Endometrium (tissue), 2 donors: ENCODE measurements at regions not wholly inside any gene's neighbourhood (a gene's known extent, or its start where the extent isn't known, plus 50 kb on each side); places are given as distances from the start of the nearest gene placed in this dataset.
"Not testable (repeated sequence)": the region's sequence is repeated elsewhere in the genome, so short reads cannot be mapped to it uniquely, and the experiment has no call there.

Experiments
- FAIRE-seq: peaks from 2 replicates; lab custom pipeline; 2012; peaks lifted over from hg19 to GRCh38; lab: Jason Lieb, UNC
- donor health status: control.
- donor health status: control.

DNA sequence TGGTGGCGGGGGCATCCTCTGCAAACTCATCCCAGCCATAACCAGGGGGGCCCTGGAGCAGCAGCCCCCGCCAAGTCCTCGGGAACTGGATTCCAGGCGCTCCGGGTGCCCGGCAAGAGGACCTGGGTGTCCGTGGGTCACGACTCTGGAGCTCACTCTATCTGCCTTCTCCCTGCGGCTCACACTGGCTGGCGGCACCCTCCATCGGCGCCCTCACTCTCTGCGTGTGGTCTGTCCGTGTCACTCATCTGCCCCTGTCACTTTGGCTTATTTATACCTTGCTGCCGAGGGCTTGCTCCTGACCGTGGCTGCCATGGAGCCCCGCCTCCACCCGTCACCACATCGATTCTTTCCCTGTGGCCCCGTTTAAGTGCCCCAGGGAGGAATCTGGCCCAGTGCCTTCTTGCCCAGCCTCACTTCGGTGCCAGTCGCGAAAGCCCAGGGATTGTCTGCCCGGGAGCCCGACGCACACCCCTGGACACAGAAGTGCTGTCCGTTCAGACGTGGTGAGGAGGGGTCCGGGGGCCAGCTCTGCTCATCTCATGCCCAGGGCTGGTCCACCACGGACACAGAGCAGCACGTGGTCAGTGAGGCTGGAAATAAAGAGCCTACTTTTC lies 115.7 kb upstream of the ZNF469 start:
- not testable (repeated sequence) for FAIRE-seq

DNA sequence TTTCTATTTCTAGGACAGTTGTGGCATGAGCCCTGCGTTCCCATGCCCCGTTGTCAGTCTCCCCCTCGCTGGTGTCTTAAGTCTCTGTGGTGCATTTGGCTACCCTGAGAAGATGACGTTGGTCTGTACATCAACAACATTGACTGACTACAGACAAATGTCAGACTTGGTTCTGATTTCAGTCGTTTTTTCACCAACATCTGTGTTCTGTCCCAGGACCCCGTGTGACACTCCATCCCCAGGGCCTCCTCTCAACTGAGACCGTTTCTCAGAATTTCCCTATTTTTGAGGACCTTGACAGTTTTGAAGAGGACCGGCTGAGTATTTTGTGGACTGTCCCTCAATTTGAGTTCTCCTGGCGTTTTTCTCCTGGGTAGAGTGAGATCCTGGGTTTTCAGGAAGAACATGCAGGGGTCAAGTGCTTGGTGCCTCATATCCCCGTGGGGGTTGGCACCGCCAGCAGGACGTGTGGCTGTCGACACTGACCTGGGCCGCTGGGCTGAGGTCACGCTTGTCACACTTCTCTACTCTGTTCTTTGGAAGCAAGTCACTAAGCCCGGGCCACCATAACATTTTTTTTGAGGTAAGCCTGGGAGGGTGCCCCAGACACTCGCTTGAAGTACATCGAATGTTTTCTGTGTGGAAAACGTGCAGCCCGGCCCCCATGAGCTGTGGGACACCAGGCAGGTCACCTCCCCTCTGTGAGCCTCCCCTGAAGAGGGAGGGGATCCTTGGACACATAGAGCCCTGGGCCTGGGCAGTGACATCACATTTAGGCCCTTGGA lies 114.4 kb upstream of the ZNF469 start:
- not testable (repeated sequence) for FAIRE-seq

GRCh38 chr16:88270171-88270790 lies 112.5 kb upstream of the ZNF469 start:
- FAIRE-seq: not testable (repeated sequence)

DNA sequence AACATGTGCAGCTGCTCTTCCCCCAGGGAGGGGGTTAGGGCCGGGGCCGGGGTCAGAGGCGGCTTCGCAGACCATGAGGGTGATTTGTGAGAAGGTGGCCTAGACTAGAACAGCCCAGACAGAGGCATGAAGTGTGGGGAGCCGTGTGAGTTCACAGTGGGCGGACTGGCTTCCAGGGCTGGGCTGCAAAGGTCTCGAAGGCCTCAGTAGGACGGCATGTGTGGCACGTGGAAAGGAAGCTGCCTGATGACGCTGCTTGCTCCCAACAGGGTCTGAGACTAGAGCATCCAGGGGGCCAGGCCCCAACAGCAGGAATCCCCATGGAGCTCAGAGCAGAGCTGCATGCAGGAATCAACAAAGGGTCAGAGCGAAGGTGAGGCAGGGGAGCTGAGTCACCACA lies 111.5 kb upstream of the ZNF469 start:
- FAIRE-seq: not testable (repeated sequence)

DNA sequence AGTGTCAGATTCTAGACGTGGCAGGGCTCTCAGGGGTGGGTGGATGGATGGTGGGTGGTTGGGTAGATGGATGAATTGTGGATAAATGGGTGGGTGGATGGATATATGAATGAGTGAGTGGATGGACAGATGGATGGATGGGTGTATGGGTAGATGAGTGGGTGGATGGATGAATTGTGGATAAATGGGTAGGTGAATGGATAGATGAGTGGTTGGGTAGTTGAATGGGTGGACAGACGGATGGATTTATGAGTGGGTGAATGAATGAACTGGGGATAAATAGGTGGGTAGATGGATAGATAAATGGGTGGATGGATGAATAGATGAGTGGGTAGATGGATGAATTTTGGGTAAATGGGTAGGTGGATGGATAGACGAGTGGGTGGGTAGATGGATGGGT lies 111.0 kb upstream of the ZNF469 start:
- FAIRE-seq: not testable (repeated sequence)

DNA sequence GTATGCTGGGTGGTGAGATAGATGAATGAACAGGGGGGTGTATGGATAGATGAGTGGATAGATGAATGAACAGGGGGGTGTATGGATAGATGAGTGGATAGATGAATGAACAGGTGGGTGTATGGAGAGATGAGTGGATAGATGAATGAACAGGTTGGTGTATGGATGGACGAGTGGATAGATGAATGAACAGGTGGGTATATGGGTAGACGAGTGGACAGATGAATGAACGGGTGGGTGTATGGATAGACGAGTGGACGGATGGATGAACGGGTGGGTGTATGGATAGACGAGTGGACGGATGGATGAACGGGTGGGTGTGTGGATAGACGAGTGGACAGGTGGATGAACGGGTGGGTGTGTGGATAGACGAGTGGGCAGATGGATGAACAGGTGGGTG lies 110.3 kb upstream of the ZNF469 start:
- FAIRE-seq: not testable (repeated sequence)

DNA sequence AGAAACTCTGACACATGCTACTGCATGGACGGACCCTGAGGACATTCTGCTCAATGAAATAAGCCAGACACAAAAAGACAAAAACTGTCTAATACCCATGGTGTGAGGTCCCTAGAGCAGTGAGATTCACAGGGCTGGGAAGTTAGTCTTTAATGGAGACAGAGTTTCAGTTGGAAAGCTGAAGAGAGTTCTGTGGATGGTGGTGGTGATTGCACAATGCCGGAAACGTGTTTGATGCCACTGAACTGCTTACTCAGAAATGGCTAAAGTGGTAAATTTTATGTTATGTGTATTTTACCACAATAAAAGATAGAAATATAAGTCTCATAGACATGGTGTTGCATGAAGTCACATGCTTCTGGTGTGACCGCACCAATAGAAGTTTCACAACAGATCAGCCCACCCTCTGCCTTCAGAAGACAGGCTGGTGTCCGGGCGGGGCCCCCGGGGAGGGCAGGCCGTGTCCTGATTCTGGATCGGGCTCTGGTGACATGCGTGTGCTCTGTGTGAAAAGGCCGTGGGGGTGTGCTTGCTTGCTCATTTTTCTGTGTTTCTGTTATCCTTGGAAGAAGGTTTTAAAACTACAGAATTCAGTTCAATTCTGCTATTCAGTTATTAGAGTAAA lies 108.5 kb upstream of the ZNF469 start:
- FAIRE-seq: not testable (repeated sequence)

DNA sequence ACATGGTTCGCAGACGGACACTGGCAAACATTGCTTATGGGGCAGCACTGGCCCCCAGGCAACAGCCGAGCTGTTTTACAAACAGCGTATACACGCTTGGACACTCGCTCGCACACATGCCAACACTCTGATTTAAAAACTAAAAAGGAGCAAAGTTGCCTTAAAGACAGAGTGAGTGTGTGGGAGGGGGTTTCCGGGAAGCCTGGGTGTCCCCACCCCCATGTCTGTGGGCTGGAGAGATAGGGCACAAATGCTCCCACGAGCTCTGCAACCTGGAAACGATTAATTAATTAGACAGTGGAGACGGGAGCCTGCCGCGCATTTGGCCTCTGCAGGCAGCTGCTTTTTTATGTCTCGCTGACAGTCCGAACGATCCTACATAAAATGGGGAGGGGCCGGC lies 107.9 kb upstream of the ZNF469 start:
- FAIRE-seq: no peak

GRCh38 chr16:88275336-88276122 lies 107.2 kb upstream of the ZNF469 start:
- not testable (repeated sequence) for FAIRE-seq

DNA sequence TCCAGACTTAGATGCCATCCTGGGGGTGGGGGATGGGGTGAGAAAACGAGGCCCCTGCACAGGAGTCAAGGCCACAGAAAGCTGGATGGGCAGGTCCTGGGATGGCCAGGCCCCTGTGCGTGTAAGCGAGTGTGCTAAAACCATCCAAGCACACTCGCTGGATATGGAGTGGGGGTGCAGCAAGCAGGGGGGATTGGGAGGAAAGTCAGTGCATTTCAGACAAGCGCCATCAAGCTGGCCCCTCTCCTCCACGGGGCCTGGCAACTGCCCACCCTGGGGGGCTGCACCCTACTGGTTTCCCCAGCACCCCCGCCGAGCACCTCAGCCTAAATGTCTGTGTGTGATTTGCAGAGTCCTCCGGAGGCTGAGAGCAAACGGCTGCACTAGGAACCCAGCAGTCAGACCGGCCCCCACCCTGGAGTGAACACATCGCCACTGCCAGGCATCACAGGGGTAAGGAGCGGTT lies 106.6 kb upstream of the ZNF469 start:
- FAIRE-seq: not testable (repeated sequence)

DNA sequence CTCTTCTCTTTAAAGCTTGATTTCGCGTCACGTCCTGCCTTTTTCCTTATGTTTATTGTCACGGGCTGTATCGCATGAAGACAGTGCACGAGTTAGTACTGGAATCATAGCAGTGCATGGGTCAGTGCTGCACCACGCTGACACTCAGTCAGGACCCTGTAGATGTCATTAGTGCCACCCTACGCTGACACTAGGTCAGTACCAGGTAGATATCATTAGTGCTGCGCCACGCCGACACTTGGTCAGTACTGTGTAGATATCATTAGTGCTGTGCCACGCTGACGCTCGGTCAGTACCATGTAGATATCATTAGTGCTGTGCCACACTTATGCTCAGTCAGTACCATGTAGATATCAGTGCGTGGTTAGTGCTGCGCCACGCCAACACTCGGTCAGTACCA lies 106.2 kb upstream of the ZNF469 start:
- no peak for FAIRE-seq

DNA sequence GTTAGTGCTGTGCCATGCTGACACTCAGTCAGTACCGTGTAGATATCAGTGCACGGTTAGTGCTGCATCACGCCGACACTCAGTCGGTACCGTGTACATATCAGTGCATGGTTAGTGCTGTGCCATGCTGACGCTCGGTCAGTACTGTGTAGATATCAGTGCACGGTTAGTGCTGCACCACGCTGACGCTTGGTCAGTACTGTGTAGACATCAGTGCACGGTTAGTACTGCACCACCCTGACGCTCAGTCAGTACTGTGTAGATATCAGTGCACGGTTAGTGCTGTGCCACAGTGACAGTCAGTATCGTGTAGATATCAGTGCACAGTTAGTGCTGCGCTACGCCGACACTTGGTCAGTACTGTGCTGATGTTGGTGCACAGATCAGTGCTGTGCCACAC lies 102.8 kb upstream of the ZNF469 start:
- FAIRE-seq: no peak

- FAIRE-seq: no peak
These were observed 100.7 kb upstream of the ZNF469 start for GRCh38 chr16:88281858-88282563.

DNA sequence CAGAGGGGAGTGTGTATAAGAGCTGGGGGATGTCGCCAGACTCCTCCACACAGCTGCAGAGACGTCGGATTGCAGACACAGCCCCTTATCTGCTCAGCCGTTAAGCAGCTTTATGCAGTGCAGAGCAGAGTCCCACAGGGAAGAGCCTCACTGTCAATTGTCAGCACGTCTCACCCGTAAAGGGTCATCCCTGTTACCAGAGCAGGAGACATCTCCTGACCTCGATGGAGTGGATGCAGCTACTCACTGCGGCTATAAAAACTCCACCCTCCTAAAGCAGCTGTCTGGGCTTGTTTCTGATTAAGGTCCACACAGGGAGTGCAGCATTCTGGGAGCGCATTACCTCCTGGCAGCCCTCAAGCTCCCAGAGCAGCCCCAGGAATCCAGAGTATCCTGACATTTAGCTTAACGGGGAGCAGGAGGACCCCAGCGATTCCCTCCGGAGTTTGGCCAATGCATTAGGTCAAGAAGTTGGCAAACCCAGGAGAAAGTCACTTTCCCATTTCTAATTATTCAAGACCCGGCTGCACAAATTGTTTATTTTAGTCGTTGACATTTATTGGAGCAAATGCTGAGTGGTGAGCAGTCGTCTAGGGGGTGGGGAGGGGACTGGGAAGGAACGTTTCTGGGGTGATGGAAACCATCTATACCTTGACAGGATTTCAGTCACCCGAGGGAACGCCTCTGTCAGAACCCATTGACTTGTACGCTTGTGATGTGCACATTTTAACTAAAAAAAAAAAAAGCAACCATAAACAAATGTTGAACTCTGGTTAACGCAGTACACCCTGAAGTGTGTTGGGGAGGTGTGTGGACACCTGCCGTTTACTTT lies 100.0 kb upstream of the ZNF469 start:
- peak; percentile 18 for FAIRE-seq

DNA sequence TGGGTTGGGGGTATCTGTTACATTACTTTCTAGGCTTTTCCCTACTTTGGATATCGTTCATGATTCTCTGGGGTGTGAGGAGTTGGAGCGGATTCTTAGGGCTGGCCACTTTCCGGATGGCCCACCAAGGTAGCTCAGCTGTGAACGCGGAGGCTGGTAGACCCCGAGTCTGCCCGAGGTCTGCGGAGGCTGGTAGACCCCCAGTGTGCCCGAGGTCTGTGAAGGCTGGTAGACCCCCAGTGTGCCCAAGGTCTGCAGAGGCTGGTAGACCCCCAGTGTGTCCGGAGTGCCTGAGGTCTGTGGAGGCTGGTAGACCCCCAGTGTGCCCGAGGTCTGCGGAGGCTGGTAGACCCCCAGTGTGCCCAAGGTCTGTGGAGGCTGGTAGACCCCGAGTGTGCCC lies 99.2 kb upstream of the ZNF469 start:
- FAIRE-seq: no peak

DNA sequence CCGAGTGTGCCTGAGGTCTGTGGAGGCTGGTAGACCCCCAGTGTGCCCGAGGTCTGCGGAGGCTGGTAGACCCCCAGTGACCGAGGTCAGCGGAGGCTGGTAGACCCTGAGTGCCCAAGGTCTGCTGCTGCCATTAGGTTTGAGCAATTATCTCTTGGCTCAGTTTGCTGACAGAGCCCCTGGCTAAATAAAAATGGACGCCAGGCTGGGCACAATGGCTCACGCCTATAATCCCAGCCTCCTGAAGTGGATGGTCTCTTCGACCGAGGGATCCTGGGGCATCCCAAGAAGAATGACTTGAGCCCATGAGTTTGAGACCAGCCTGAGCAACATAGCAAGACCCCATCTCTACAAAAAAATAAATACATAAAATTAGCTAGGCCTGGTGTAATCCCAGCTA lies 98.7 kb upstream of the ZNF469 start:
- no peak for FAIRE-seq

DNA sequence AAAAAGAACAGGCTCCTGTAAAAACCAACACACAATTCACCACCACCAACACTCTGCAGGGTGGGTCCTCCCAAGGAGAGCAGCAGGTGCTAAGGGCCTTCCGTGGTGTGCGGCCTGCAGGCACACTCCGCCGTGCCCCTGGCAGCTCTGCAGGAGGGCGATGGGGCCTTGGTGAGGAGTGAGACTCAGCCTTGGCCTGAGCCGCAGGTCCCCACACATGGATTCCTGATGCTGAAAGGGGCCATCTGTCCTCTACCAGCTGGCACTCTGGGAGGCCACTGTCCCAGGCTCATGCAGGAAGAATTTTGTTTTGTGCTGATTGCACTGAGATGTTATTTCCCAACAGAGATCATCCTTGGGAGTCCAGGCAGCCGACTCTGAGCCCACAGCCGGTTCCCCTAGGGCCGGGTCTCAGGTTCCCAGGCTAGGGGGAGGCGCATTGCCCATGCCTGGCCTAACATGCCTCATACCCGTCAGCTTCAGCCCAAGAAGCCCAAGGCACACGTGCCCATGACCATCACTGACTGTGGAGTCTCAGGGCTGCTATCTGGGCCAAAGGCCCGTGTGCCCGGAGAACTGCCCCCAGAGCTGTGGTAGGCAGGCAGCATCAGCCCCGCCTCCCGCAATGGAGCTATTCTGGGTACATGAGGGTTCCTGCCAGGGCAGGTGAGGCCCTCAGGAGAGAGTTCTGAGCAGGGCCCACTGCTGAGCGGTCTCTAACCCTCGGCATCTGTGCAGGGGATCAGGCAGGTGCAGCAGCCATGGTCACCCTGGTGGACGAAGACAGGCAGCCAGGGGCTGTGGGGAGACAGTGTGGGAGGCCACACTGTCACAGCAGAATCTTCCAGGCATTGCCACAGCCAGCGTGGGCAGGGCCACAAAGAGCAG lies 97.9 kb upstream of the ZNF469 start:
- FAIRE-seq: no peak

DNA sequence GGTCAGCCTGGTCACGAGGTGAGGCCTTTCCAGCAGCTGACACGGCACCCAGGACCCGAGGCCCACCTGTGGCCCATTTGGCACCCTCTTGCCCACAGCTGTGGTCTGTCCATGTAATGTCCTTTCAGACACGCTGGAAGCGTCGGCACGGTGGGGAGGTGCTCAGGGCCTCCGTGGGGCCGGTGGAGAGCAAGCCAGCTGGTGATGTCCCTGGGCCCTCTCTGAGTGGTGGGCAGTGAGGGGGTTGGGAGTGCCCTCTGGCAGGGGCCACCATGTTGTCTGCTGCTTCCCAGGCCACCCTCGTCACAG lies 97.3 kb upstream of the ZNF469 start:
- FAIRE-seq: no peak

- no peak for FAIRE-seq
These were observed 96.3 kb upstream of the ZNF469 start for GRCh38 chr16:88286301-88286923.
